OCI-LY3 (cell line): ENCODE measurements at regions not wholly inside any gene's neighbourhood (a gene's known extent, or its start where the extent isn't known, plus 50 kb on each side); places are given as distances from the start of the nearest gene placed in this dataset.

Source experiments
- H2AFZ ChIP-seq: fragments of 200-600, 300-600 bp; shearing (Covaris generic); 2 replicates; pipeline ENCODE4 v1.6.0; 2014; ENCODE audit warnings: antibody characterized with exemption, low read depth, low read length
- H3K27ac ChIP-seq: fragments of 200-600, 300-600 bp; sonication (generic); 2 replicates; pipeline ENCODE4 v1.5.1; 2014; ENCODE audit warnings: mild to moderate bottlenecking, low read length, moderate library complexity, mixed read lengths
- H3K27me3 ChIP-seq: fragments of 200-600, 300-600 bp; sonication (generic); 2 replicates; pipeline ENCODE4 v1.6.1; 2014; ENCODE audit warnings: low read depth, low read length, mixed read lengths
- H3K36me3 ChIP-seq: fragments of 200-600, 300-600 bp; sonication (generic); replicated peaks from 2 replicates; pipeline ENCODE3; 2014; ENCODE audit warnings: low read depth, low read length, mixed read lengths
- H3K4me1 ChIP-seq: fragments of 300-600, 200-600 bp; sonication (generic); 2 replicates; pipeline ENCODE4 v1.6.1; 2014; ENCODE audit warnings: low read length, mixed read lengths
- H3K4me2 ChIP-seq: fragments of 200-600, 300-600 bp; sonication (generic); 2 replicates; pipeline ENCODE4 v1.6.1; 2014; ENCODE audit warnings: low read length, mixed read lengths
- H3K4me3 ChIP-seq: fragments of 300-600, 200-600 bp; sonication (generic); 2 replicates; pipeline ENCODE4 v1.5.1; 2014; ENCODE audit warnings: antibody characterized with exemption, mild to moderate bottlenecking, low read length, moderate library complexity
- H3K79me2 ChIP-seq: fragments of 300-600, 200-600 bp; shearing (Covaris generic); 2 replicates; pipeline ENCODE4 v1.6.1; 2014; ENCODE audit warnings: mild to moderate bottlenecking, low read length, mixed read lengths
- H3K9ac ChIP-seq: fragments of 300-600, 200-600 bp; shearing (Covaris generic); 2 replicates; pipeline ENCODE4 v1.6.0; 2014; ENCODE audit warnings: mild to moderate bottlenecking, low read length, moderate library complexity
- H3K9me3 ChIP-seq: fragments of 200-600, 300-600 bp; shearing (Covaris generic); 2 replicates; pipeline ENCODE4 v1.6.1; 2014; ENCODE audit warnings: low read length, mixed read lengths; ENCODE audit not compliant: insufficient read depth
- H4K20me1 ChIP-seq: fragments of 200-600, 300-600 bp; sonication (generic); 2 replicates; pipeline ENCODE4 v1.6.1; 2016; ENCODE audit warnings: low read length, mixed read lengths; ENCODE audit not compliant: insufficient read depth
- CTCF ChIP-seq: fragments of 200-600, 300-600 bp; sonication (generic); IDR thresholded peaks from 2 replicates; pipeline ENCODE4 v1.5.1; 2014; ENCODE audit warnings: antibody characterized with exemption, low read length, low read depth
- EZH2phosphoT487 ChIP-seq: fragments of 200-600 bp; shearing (Covaris generic); IDR thresholded peaks from 2 replicates; pipeline ENCODE4 v1.6.1; 2018; ENCODE audit warnings: antibody characterized with exemption, mixed run types, low read depth

DNA sequence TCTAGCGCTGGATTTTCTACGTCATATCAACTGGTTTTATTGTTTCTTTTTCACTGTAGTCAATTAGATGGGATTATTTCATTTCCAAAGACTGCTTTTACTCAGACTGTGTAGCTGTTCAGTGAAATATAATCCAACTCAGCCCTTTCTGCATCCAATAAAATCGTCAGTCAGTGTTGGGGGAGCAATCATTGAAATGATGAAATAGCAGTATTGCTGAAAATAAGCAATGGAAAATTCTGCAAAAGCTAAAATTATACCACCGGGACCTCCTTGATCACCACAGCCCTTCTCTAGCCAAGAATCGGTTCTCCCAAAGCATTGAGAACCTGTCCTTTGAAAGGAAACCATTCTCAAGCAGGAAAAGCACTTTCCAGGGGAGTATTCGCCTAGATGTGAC is 243.1 kb upstream of the TENM3 start:
- H3K9me3 ChIP-seq = no peaks in the 10 kb centered on the region
- H3K4me2 ChIP-seq = no peak overlapping the region
- no peak overlapping the region for H2AFZ ChIP-seq
- H3K4me1 ChIP-seq = no peaks in the 10 kb centered on the region
- no peaks in the 10 kb centered on the region for H3K79me2 ChIP-seq
- TF ChIP-seq EZH2phosphoT487 (no peak), CTCF (no peak)
- no peaks in the 10 kb centered on the region for H3K27me3 ChIP-seq
- H3K4me3 ChIP-seq = no peak overlapping the region
- H3K27ac ChIP-seq = no peak overlapping the region
- H4K20me1 ChIP-seq = no peaks in the 10 kb centered on the region
- no peaks in the 10 kb centered on the region for H3K36me3 ChIP-seq
- H3K9ac ChIP-seq = no peak overlapping the region

DNA sequence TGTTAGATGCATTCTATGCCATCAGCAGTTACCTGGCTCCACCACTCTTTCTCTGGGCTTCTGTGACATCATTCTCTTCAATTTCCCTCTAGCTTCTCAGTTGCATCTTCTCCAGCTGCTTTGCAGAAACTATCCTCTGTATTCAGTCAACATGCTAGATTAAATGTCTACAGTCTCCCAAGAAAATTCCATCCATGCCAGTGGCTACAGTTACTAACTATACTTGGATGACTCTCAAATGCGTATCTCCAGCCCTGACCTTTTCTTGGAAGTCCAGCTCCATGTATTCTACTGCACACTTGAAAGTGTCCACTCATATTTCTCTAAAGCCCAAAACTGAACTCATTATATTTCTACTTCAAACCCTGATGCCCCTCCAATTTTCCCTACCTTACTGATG is 232.3 kb upstream of the TENM3 start:
- Histone ChIP-seq H3K27me3 (no peaks in the 10 kb centered on the region), H3K4me1 (no peaks in the 10 kb centered on the region)

DNA sequence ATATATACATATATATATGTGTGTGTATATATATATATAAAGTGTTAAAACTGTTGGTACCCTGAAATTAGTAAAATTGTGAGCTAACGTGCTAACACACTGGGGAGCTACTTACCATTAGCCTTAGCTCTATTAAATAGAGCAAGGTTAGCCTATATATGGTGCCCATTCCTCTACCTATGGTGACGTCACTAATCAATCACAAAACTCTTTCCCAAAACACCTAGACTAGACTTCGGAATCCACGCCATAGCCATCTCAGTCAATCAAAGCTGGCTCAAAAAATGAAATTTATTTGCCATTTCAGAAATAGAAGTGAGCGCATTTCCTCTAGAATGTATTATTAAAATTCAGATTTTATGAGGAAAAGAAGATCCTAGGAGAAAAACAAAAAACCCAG is 229.0 kb upstream of the TENM3 start:
- Histone ChIP-seq H2AFZ (no peak overlapping the region), H3K9me3 (no peaks in the 10 kb centered on the region), H3K9ac (no peak overlapping the region), H4K20me1 (no peaks in the 10 kb centered on the region), H3K4me1 (peaks cover 5% of the 10 kb centered on the region), H3K4me2 (no peak overlapping the region), H3K36me3 (no peaks in the 10 kb centered on the region), H3K4me3 (no peak overlapping the region), H3K27me3 (no peaks in the 10 kb centered on the region), H3K79me2 (no peaks in the 10 kb centered on the region), H3K27ac (no peak overlapping the region)
- TF ChIP-seq CTCF (no peak), EZH2phosphoT487 (no peak)

More for the DNA sequence above, 232.3 kb upstream of the TENM3 start:
- Histone ChIP-seq H4K20me1 (no peaks in the 10 kb centered on the region), H3K4me2 (no peak overlapping the region), H3K9me3 (no peaks in the 10 kb centered on the region), H3K27ac (no peak overlapping the region), H3K9ac (no peak overlapping the region), H3K79me2 (no peaks in the 10 kb centered on the region), H3K4me3 (no peak overlapping the region), H2AFZ (no peak overlapping the region), H3K36me3 (no peaks in the 10 kb centered on the region)
- TF ChIP-seq CTCF = no peak

GRCh38 chr4:182015014-182015413 is 228.2 kb upstream of the TENM3 start:
- H3K79me2 ChIP-seq = no peaks in the 10 kb centered on the region
- no peaks in the 10 kb centered on the region for H4K20me1 ChIP-seq
- H2AFZ ChIP-seq = no peak overlapping the region
- TF ChIP-seq EZH2phosphoT487 = no peak
- TF ChIP-seq CTCF = no peak
- H3K27me3 ChIP-seq = no peaks in the 10 kb centered on the region
- no peaks in the 10 kb centered on the region for H3K36me3 ChIP-seq
- no peak overlapping the region for H3K27ac ChIP-seq
- H3K4me1 ChIP-seq = peaks cover 8% of the 10 kb centered on the region
- no peak overlapping the region for H3K9ac ChIP-seq
- H3K4me2 ChIP-seq = no peak overlapping the region
- no peak overlapping the region for H3K4me3 ChIP-seq
- H3K9me3 ChIP-seq = no peaks in the 10 kb centered on the region
